IPS-NIHi7 (cell line): ENCODE measurements at regions not wholly inside any gene's neighbourhood (a gene's known extent, or its start where the extent isn't known, plus 50 kb on each side); places are given as distances from the start of the nearest gene placed in this dataset.

Source experiments
- DNase-seq: peaks from one replicate; pipeline ENCODE4 v3.0.0; 2012; ENCODE audit warnings: mixed read lengths; ENCODE audit errors: extremely low spot score

- DNase-seq: no peak
Observed at GRCh38 chr16:51797669-51798259, 646.7 kb upstream of the SALL1 start.

DNA sequence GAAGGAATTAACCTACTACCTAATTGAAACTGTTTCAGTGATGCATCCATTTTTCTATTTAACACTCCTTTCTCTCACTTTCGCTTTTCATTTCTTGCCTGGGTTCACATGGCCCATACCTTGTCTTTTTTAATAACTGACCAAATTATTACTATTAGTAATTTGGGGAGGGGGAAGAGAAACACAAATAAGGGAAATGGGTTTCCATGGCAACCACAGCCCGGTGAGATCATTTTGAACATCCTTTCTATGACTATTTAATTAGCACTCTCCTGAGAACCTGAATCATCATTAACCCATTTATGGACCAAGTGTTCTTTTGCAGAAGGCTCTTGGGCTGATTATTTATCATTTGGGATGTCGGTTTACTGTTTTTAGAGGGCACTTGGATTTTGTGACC, 628.2 kb upstream of the SALL1 start:
- no peak for DNase-seq

DNA sequence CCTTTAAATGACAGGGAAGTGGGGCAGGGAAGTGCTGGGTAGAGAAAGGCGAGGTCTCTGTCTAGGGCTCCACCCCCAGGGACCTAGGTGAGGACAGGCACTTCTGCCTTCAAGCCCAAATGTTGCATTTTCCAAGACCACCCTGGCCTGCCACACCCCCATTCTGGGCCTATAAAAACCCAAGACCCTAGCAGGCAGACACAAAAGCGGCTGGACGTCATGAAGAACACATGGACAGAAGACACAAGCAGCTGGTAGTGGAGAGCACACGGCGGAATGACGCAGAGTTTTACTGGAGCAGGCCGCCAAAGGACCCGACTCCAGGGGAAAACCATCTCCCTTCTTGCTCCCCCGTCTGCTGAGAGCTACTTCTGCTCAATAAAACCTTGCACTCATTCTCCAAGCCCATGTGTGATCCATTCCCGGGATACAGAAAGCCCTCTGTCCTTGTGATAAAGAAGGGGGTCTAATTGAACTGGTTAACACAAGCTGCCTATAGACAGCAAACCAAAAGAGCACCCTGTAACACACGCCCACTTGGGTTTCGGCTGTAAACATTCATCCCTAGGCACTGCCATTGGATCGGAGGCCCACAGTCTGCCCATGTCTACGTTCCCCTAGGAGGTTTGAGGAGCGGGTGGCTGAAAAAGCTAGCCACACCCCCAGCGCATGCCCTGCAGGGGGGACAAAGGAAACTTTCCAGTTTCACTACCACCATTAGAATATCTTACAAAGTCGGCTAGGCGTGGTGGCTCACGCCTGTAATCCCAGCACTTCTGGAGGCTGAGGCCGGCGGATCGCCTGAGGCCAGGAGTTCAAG, 622.2 kb upstream of the SALL1 start:
- no peak for DNase-seq

GRCh38 chr16:51766739-51767138, 615.7 kb upstream of the SALL1 start:
- no peak for DNase-seq

DNA sequence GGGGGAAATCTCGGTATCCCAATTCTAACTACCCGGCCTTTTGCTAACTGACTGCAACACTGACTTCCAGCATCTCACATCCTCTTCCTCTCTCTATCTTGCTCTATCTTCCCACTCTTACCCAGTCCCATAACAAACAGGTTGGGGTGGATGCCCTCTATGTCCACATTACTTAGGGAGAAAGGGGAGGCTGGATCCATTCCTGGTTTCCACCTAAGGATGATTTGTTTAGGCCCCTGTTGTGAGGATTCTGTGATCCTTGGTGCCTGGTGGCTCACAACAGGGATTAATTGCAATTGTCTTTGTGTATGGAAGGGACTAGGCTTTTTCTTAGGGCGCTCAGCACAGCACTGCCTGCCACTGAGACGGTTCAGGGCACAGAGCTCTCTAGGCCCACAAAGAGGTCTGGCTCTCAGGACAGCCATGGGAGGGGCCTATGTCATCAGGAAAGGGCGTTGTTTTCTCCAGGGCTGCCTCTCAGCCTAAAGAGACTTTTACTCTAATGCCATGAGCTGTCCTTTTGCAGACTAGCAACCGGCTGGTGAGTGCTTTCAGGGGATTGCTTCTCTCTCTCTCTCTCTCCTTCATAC, 612.1 kb upstream of the SALL1 start:
- DNase-seq: peak; percentile 63

DNA sequence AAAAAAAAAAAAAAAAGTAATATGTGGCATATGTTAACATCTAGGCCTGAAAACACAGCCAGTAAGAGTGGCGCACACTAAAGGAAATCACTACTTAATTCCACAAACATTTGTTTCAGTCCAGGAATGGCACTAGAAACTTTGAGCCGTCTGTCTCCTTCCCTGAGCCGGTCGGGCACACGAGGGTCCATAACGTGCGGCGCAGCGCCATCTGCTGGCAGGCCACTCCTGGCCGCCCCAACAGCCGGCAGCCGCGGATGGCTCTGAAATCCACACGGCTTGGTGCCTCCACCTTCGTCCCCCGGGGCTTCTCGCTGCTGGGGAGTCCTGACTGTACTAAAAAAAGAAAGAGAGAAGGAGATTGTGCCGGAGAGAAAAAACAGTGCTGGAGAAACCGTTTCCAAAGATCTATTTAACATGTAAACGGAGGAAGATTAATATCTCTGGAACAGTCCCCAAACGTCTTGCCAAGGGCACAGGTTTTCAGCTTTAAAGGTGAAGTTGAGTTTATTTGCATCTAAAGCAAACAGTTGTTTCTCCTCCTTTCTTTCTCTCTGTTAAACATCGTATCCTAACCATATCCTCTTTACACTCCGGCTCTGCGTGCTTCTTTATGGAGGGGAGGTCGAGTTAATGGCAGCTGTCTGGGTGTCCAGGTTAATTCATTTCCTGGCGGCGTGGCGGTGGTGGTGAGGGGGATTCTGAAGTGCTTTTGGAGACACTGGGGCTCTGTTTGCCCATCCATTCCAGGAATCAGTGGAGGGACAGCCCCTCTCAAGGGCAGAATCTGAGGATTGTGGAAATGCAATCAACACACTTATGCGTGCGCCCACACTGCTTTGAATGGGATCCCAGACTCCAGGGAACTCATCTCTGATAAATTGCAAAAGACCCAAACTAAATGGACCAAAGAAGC, 611.3 kb upstream of the SALL1 start:
- DNase-seq: peak; percentile 72

DNA sequence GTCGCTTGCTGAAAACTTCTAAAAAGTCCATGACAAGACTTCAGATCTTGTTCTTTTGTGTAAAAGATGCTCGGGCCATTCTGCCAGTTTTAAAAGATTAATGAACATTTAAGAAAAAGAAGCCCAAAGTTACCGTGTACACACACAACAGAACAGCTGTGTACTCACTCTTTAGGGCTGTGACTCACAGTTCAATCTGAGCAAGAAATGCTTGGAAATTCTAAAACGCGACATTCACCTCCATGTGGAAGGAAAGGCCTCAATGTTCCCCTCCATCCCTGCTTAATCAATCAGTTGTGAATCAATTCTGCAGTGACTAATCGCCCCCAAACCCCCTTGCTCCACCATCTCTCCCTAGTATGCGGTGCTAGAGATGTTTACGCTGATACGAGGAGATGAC, 609.9 kb upstream of the SALL1 start:
- DNase-seq: no peak

DNA sequence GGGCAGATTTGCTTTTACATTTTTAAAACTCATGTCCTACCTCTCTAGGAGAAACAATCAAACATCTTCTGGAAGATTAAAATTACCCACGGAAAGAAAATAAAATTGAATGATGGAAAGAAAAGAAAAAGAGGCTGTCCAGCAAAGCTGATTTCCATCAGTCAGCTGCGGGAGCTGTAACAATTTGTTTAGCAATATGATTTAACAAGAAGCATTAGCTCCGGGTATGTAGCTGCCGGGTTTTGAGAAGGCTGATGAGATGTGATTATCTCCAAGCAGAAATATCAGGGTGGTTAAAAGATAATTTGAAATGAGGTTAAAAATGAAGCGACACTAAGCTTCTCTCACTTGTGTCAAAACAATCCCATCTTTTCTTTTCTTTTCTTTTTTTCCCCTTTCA, 608.9 kb upstream of the SALL1 start:
- DNase-seq: no peak

DNA sequence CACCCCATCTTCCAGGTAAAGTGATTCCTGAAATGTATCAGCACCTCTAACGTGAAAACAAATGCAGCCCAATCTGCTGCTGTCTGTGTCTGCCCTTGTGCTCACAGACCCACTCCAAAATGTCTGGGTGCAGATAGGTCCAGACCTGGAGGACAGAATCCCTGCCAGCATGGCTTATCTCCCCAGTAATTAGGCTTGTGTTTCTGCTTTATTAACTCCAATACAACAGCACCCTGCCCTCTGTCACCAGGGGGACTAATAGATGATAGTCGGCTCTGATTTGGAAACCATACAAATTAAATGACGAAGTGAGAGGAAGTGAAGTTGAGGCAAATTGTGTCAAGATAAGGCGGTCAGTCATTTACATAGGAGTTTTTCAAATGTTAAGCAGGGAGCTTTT, 608.3 kb upstream of the SALL1 start:
- no peak for DNase-seq

- no peak for DNase-seq
Observed at GRCh38 chr16:51757921-51758479, 606.9 kb upstream of the SALL1 start.

GRCh38 chr16:51757505-51757904, 606.4 kb upstream of the SALL1 start:
- DNase-seq: no peak

DNA sequence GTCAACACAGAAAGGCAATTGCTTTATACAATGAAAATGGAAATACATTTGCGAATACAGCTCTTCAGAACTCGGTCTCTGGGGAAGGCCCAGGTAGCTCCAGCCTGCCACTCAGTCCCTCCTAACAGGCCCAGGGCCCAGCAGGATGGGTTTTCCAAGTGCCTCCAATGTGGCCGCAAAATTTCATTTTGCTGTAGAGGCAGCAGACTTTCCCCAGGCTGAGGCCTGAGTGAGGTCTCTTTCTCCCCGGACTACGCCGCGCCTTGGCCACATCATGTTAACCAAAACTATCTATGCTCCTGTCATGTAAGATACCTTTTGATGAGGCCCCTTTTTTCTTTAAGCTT, 606.0 kb upstream of the SALL1 start:
- no peak for DNase-seq

DNA sequence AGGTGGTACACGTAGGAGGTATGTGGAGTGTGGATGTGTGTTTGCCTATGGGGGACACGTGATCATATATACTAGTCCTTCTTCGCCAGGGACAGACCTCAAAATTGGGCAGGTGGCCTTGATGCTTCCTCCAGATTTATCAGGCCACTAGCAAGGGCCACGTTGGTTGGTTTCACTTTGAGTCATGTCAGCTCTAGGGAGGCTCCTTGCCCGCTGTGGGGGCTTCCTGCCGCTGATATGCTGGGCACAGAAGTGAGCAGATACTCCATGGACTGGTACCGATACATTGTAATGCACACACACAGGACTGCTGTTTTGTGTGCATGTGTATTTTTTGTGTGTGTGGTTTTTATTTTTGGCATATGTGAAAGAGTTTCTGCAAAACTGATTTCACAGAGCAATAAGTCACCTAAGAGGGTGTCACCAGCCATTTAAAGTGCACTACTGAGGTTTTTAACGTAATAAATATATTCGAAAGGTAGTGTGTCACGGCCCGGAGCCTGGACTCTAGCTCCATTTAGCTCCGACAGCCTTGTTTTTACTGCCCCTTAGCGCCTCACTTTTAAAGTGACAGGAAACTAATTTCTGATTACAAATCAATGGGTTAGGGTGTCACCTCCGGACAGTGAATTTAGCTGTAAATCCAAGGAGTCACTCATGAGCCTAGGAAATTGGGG, 605.5 kb upstream of the SALL1 start:
- no peak for DNase-seq

DNA sequence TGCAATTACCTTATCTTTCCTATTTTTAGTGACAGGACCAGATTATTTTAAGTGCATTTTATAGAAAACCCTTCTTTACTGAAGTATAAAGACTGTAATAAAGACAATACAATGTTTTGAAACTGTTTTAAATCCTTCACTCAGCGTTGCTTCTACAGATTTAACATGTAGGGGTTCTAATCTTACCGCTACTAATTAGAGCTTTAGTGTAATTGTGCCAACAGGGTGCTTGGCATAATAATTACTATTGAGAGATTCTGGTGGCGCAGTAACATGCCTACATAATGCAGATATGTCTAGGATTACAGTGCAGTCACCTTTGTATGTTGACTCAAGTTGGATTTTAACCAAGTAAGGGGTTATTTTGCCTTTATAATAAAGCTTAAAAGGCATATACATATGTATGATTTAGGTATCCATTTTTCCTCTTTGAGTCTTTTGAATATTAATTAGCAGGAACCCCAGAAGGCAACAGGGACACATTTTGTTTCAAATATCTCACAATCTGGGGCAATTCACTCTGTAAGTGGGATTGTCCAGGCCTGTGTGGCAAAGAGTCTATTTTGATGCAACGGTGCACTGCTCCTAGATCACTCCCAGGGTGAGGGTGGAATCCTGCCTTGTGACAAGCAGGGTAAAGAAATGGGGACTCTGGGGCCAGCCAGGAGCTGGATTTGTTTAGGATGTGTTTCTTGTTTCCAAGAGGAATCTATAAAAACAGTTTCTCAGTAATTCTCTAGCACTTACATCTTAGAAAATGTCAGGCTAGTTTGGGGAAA, 604.7 kb upstream of the SALL1 start:
- no peak for DNase-seq

DNA sequence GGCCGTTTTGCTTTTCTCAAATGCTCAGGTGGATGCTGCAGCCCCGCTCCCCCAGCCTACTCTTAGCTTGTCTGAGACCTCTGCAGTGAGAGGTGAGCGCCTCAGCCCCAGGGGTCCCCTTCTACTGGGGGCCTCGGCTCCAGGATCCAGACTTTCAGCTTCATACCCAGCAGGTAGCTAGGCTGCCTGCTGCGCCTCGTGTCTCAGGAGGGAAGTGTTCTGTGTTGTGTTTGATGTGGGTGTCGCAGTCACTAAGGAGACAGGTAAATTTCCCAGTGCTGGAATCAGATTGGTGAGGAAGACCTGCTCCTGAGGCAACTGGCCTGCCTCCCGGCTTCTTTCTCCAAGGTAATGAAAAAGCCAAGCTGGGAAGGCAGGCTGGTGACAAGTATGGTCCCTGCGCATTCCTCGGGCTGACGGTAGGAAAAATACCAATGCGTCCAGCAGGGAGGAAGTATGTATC, 604.0 kb upstream of the SALL1 start:
- peak; percentile 25 for DNase-seq

GRCh38 chr16:51753467-51754127, 602.5 kb upstream of the SALL1 start:
- no peak for DNase-seq

DNA sequence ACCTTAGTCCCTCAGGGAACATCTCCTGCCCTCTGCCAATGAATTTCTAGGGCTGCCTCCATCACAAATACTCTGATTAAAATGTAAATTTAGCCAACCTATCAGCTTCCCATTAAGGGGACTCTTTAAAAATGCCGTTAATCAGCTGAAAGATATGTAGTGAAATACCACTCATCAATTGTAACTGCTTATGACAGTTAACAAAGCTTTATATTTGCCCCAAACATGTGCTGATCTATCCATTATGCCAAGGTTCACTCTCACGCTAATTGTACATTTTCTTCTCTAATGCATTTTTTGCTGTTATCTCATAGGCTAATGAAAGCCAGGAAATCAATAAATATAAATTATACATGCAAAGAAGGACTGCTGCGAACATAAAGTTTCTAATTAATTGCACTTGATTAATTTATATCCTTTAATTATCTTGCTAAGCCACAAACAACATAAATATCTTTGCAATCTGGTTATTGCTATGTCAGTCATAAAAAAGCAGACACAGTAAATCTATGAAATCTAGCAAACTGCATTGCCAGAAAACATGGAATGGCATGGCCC, 601.4 kb upstream of the SALL1 start:
- no peak for DNase-seq

- DNase-seq: no peak
Observed at GRCh38 chr16:51747329-51747728, 596.3 kb upstream of the SALL1 start.

DNA sequence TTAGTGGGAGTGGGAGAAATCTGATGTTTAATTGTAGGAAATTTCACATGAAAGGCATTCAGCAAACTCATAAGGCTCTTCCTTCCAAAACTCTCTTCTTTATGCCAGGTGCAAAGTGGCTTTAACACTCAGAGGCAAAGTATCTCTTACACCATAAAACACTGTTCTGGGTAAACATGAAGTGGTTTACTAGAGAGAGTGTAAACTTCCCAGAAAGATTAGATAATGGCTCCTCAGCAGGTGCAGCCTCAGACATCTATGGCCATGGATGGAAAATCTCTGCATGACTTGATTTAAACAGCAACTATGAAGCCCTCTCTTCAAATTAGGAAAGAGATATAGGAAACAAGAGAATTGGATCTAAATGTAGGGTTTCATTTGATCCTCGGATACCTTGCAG, 583.1 kb upstream of the SALL1 start:
- DNase-seq: no peak

- no peak for DNase-seq
Observed at GRCh38 chr16:51733181-51733580, 582.1 kb upstream of the SALL1 start.
